ENCODE measurements at regions not wholly inside any gene's neighbourhood (a gene's known extent, or its start where the extent isn't known, plus 50 kb on each side); places are given as distances from the start of the nearest gene placed in this dataset.

GRCh38 chr14:95620659-95621059, 65.6 kb upstream of the TCL1B start:
- no peak overlapping the region for H3K27ac ChIP-seq (ENCODE audit: control insufficient read depth, insufficient read depth)
- no peak overlapping the region for H2AFZ ChIP-seq (ENCODE audit: control insufficient read depth, low read depth, low read length)
- ChIA-PET SMC1A (ENCODE audit: uncharacterized antibody, unreplicated experiment) (no interaction called here), RAD21 (ENCODE audit: unreplicated experiment) (no interaction called here), CTCF (interaction anchor here (10.4 kb wide), 1 partner anchor 61 kb away, joined by 145 read pairs; the partner anchor contains the start of gene TCL1B), POLR2A (no interaction called here)
- no peak overlapping the region for H3K9ac ChIP-seq (ENCODE audit: control insufficient read depth, insufficient read depth, low read length)
- no peaks in the 10 kb centered on the region for H3K79me2 ChIP-seq (ENCODE audit: control insufficient read depth, insufficient read depth, low read length)
- no peak overlapping the region for H3K4me3 ChIP-seq
- intact Hi-C loops (cut with micrococcal nuclease; ENCODE audit: unreplicated experiment) (no loop called here), in situ Hi-C loops (cut with MboI) (no loop called here)
- 85% methylated on average over 15 of the region's 16 CpGs for WGBS (ENCODE audit: insufficient coverage, insufficient replicate concordance, low lambda C conversion rate, missing lambda C conversion rate)
- no peak for DNase-seq (ENCODE audit: low read depth, low spot score)
- no peaks in the 10 kb centered on the region for H3K4me1 ChIP-seq (ENCODE audit: control insufficient read depth, insufficient read depth, low read length)
- BruUV-seq (replicated peaks), result no TSS peak
- ATAC-seq, result no peak
- no peaks in the 10 kb centered on the region for H3K9me3 ChIP-seq (replicated peaks; ENCODE audit: control insufficient read depth, insufficient read depth, low read length)
- H3K36me3 ChIP-seq (ENCODE audit: control insufficient read depth in 2 of 2, insufficient read depth in 2 of 2, low read length in 1 of 2), result no peaks in the 10 kb centered on the region
- no peaks in the 10 kb centered on the region for H4K20me1 ChIP-seq (ENCODE audit: control insufficient read depth, insufficient read depth)
- H3K27me3 ChIP-seq (replicated peaks in 1 of 2; ENCODE audit: control insufficient read depth in 2 of 2, insufficient read depth in 2 of 2, low read length in 1 of 2), result no peaks in the 10 kb centered on the region
- H3K4me2 ChIP-seq (ENCODE audit: control insufficient read depth, insufficient read depth), result no peak overlapping the region
- no peak for TF ChIP-seq EZH2 (IDR thresholded peaks at IDR 0.05; ENCODE audit: borderline replicate concordance, control insufficient read depth, low read depth, low read length)
- no peak for TF ChIP-seq RB1 (IDR thresholded peaks at IDR 0.05; ENCODE audit: borderline replicate concordance)
- no peak for TF ChIP-seq SP1 (IDR thresholded peaks at IDR 0.05; ENCODE audit: low read depth, low read length)
- no peak for TF ChIP-seq NFYB (IDR thresholded peaks at IDR 0.05; ENCODE audit: insufficient read depth, low read depth, low read length)
- no peak for TF ChIP-seq TCF12 (IDR thresholded peaks at IDR 0.05; ENCODE audit: low read depth, low read length)
- no peak for TF ChIP-seq POLR2AphosphoS2 (IDR thresholded peaks at IDR 0.05; ENCODE audit: low read depth, low read length)
- TF ChIP-seq RCOR1 (conservative IDR thresholded peaks at IDR 0.05; ENCODE audit: low read depth, low read length), result no peak
- no peak for FAIRE-seq

DNA sequence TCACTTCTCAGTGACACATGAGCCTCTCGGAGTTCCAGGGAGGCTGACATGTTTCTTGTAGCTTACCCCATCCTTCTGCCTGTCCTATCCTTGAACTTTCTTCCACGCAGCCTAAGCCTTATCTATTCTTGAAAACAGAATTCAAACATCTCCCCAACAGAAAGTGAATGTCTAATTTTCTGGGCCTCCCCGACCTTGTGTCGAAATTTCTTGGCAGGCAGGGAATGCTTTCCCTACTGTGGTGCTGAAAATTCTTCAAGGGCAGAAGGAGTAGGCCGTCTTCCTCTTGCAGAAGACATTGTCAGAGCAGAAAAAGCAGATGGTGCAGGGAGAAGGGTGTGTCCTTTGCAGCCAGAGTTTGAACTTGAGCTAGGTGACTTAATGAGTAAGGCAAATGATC, 63.0 kb upstream of the TCL1B start:
- H3K4me1 ChIP-seq (ENCODE audit: control insufficient read depth, insufficient read depth, low read length), result no peaks in the 10 kb centered on the region
- ChIA-PET SMC1A (ENCODE audit: uncharacterized antibody, unreplicated experiment) (interaction anchor here (1.6 to 1.8 kb wide), 2 partner anchors 13 to 59 kb away, joined by 6 read pairs; no protein-coding TSS in a partner anchor), CTCF (interaction anchor here (1.7 kb wide), 1 partner anchor 9 kb away, joined by 4 read pairs; no protein-coding TSS in a partner anchor), RAD21 (ENCODE audit: unreplicated experiment) (no interaction called here), POLR2A (no interaction called here)
- no peak overlapping the region for H3K4me2 ChIP-seq (ENCODE audit: control insufficient read depth, insufficient read depth)
- no peak overlapping the region for H3K4me3 ChIP-seq
- no peak overlapping the region for H3K9ac ChIP-seq (ENCODE audit: control insufficient read depth, insufficient read depth, low read length)
- in situ Hi-C loops (cut with MboI), result no loop called here
- H3K9me3 ChIP-seq (replicated peaks; ENCODE audit: control insufficient read depth, insufficient read depth, low read length), result no peaks in the 10 kb centered on the region; the same call in 2 of the 3 replicates
- intact Hi-C loops (cut with micrococcal nuclease; ENCODE audit: unreplicated experiment), result no loop called here
- no peaks in the 10 kb centered on the region for H3K27me3 ChIP-seq (replicated peaks in 1 of 2; ENCODE audit: control insufficient read depth in 2 of 2, insufficient read depth in 2 of 2, low read length in 1 of 2)
- no peak for FAIRE-seq
- no peak for ATAC-seq
- H4K20me1 ChIP-seq (ENCODE audit: control insufficient read depth, insufficient read depth), result no peaks in the 10 kb centered on the region
- H2AFZ ChIP-seq (ENCODE audit: control insufficient read depth, low read depth, low read length), result no peak overlapping the region
- DNase-seq (ENCODE audit: low read depth, low spot score), result no peak
- 22% methylated on average over 5 of the region's 5 CpGs for WGBS (ENCODE audit: insufficient coverage, insufficient replicate concordance, low lambda C conversion rate, missing lambda C conversion rate)
- no peak overlapping the region for H3K27ac ChIP-seq (ENCODE audit: control insufficient read depth, insufficient read depth)
- no TSS peak for BruUV-seq (replicated peaks)
- no peaks in the 10 kb centered on the region for H3K79me2 ChIP-seq (ENCODE audit: control insufficient read depth, insufficient read depth, low read length)
- H3K36me3 ChIP-seq (ENCODE audit: control insufficient read depth in 2 of 2, insufficient read depth in 2 of 2, low read length in 1 of 2), result no peaks in the 10 kb centered on the region
- TF ChIP-seq SREBF2 (IDR thresholded peaks at IDR 0.05; ENCODE audit: low read length), result no peak
- TF ChIP-seq EED (IDR thresholded peaks at IDR 0.05; ENCODE audit: low read depth), result no peak
- no peak for TF ChIP-seq RB1 (IDR thresholded peaks at IDR 0.05; ENCODE audit: borderline replicate concordance)
- no peak for TF ChIP-seq CHD4 (IDR thresholded peaks at IDR 0.05)
- TF ChIP-seq ASH2L (IDR thresholded peaks at IDR 0.05; ENCODE audit: borderline replicate concordance, low read depth), result no peak
- no peak for TF ChIP-seq ZNF687 (IDR thresholded peaks at IDR 0.05)
- no peak for TF ChIP-seq ZNF24 (IDR thresholded peaks at IDR 0.05)
- TF ChIP-seq CHD2 (IDR thresholded peaks at IDR 0.05; ENCODE audit: borderline replicate concordance, low read depth, low read length), result no peak
- no peak for TF ChIP-seq ESRRA (IDR thresholded peaks at IDR 0.05; ENCODE audit: low read length)
- TF ChIP-seq BMI1 (IDR thresholded peaks at IDR 0.05; ENCODE audit: borderline replicate concordance), result no peak
- TF ChIP-seq IRF4 (IDR thresholded peaks at IDR 0.05; ENCODE audit: low read depth, low read length), result no peak
- no peak for TF ChIP-seq CBX3 (IDR thresholded peaks at IDR 0.05; ENCODE audit: borderline replicate concordance, low read depth)

Measured in GM12878 (cell line).